NOMO-1 (cell line): ENCODE measurements at regions not wholly inside any gene's neighbourhood (a gene's known extent, or its start where the extent isn't known, plus 50 kb on each side); places are given as distances from the start of the nearest gene placed in this dataset.

ENCODE experiments used
- DNase-seq, 2 experiments: peaks; one replicate each; lab custom pipeline; 2025; ENCODE audit not compliant: unreplicated experiment in 2 of 2; lab: John Stamatoyannopoulos, UW

DNA sequence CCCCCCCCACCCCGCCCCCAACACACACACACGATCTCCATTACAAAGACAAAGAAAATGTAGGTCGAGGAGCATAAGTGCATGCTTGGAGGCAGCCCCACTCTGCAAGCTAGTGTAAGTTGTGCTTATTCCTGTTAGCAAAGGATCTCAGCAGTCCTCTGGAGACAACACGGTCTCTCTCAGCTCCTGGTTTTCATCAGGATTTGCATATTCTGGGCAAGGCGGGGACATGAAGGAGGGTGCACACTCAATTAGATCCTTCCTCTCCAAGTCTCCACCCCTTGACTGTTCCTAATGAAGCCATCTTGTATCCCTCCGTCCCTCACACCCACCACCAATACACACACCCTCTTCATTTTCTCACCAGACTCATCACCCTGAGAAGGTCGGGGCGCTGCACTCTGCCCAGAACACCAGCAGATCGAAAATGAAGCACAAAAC is 63.8 kb downstream of the MRPL46 start:
- no peak for DNase-seq

DNA sequence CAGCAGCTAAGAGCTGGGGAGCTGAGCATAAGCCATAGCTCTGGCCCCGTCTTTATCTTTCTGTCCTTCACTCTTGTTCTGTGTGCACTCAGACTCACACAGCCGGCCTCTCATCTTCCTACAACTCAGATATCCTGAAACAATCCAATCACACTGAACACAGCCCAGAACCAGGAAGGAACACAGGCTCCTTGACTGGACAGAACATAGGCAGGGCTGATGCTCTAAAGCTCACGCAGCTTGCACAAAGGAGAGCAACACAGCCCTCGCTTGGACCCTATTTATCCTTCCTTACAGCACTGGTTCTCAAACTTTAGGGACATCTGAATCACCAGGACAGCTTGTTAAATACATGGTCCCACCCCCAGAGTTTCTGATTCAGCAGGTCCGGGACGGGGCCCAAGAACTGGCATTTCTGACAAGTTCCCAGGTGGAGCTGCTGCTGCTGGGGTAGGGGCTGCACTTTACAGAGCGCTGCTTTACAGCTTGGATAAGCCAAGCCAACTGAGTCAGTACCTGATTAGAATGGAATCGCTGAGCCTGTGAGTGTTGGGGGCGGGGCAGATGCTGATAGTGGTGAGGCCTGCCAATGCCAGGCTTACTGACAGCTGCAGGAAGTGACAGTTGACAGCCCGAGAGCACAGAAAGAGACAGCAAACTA is 65.1 kb downstream of the MRPL46 start:
- peak; percentile 36 to 41 for DNase-seq

DNA sequence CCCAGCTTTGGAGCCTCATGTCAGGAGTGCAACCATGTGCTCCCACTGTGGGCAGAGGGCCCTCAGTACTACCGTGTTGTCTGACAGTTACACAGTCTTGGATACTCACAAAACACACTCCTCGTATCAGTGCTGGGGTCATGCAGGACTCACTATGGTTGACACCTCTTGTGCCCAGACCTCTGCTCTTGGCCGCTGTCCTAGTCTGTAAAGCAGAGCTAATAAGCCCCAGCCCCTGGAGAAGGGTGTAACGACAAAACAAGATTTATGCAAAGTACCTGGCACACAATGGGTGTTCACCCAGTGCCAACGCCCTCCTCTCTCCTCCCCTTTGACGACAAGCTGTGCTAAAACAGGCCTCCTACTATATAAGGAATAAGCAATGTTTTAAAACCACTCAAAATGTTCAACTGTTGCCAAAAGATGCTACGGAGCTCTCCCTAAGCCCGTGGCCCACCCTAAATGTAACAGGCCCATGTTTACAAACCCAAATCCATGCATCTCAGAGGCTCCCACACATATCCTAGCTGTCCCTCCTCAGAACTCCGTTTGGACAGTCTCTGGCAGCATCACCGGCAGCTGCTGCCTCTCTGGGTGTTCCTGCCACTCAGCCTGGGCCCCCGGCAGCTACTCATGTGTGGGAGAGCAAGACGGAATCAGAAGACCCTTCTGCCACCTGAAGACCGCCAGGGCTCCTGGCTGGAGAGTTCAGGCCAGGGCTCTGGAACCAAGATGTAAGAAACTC is 65.8 kb downstream of the MRPL46 start:
- DNase-seq: no peak

DNA sequence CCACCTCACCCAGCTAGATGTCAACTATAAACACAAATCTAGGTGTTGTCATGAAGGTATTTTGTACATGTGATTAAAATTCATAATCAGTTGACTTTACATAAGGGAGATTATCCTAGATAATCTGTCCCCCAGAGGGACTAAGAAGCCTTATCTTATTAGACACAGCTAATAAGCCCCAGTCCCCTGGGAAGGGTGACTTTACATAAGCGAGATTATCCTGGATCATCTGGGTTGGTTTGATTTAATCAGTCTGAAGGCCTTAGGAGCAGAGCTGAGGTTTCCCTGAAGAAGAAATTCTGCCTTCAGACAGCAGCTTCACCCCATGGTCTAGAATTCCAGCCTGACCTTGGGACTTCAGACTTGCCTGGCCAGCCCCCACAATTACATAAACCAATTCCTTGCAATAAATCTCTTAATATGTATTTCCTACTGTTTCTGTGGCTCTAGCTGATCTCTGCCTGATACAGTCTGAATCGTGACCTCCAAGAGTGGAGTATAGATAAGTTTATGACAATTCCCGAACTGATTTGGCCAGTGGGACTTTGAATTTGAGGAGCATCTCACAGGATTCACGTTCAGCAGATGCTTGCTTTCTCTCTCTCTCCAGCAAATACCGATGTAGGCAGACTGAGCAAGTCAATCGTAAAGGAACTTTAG is 66.5 kb downstream of the MRPL46 start:
- no peak for DNase-seq

DNA sequence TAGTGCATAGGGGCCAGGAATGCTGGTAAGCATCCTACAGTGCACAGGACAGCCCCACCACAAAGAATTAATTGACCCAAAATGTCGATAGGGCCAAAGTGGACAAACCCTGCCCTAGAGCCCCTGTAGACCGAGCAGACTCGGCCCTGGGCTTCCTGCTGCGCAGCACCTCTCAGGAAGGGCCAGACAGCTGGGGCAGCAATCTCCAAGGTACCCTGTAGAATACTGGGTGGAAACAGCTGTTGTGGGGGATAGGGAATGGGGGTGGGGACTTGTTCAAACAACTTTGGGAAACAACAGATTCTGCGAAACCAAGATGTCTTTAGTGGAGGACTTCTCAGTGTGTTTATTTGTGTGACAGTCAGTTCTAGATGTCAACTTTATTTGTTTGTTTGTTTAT is 67.1 kb downstream of the MRPL46 start:
- DNase-seq: no peak

DNA sequence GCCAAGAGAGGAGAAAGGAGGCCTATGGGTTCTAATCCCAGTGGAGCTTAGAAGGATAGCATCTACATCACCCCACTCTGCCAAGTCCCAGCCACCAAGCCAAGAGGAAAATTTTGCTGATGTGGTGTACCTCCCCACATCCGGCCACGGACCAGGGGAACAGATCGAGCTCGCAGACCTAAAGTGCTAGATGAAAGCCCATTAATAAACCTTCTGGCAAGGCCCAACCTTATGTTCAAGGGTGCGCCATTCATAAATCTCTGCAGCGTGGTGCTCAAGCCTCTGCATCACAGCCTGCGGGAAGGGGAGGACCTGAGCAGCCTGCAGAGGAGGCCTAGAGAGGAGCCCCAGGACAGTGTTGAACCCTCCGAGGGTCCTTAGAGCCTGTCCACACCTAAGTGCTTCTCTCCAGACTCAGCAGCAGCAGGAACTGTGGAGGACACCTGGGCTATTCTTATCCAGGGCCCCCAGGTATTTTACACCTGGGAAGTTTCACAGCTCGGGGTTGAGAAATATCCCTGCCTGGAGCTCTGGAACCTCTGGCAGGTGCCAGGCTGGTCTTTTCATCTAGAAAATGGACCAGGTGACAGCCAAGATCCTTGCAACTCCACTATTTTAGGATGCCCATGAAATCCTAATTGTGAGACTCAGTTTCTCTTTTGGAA is 68.0 kb downstream of the MRPL46 start:
- DNase-seq: no peak

DNA sequence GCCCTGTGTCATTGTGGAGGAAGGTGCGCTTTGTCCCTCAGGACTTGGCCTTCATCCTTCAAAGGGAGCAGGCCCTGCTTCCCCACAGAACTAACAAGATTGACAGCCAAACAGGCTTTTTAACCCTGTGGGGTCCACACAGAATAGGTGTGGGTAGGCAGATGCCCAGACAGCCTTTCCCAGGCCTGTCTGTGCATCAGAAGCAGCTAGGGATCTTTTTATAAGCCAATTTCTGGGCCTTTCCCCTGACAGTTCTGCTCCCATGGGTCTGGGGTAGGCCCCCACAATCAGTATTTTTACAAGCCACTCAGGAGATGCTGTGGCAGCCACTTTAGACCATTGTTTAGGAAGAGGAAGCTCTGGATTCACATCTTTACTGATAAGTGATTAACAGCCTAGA is 69.2 kb downstream of the MRPL46 start:
- no peak for DNase-seq

DNA sequence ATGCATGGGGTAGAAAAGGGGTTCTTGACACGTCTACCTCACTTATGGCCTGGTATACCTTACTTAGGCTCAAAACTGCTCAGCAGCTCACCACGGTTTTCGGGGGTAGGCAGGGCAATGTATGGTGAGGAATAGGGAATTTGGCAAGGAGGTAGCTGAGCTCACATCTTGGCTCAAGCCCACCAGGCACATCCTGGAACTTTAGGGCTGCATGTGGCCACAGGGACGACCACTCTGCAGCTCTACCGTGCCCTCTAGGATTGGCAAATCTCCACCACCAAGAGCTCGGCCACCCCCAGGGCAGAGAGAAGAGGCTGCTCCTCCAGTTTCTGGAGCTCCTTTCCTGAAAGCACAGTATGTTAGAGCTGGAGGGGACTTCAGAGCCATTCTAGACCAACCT is 69.7 kb downstream of the MRPL46 start:
- DNase-seq: no peak

DNA sequence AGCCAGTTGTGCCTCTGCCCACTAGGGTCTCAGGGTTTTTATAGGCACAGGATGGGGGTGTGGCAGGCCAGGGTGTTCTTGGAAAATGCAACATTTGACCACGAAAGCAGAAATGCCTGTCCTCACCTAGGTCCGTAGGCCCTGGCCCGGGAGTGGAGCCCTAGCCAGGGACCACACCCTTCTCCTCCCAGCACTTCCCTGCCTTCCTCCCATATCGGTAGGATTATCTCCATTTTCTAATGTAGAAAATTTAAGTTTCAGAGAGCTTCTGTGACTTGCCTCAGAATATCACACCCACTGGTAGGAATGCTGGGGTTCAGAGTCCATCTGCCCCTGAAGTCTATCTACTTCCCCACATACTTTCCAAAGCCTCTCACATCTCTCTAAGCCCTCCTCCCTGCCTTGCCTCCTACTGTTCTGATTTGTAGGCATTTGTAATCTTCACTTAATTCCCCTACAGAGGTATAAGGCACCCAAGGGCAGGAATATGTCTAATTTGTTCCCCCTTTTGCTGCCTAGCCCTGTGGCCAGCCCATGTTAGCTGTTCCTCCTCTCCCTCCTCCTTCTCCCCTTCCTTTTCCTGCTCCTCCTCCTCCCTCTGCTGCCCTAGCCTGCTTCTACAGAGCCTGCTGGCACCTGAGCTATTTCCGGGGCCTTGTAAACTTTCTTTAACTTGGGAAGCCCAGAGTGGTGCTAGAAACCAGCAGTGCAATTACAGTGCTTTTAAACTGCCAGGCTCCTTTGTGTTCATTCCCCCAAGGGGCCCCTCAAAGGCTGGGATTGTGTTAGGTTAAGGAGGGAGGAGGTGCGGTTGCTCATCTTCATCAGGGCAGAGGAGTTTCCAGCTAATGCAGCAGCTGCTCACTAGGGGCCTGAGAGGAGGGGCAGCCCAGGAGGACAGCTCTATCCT is 71.1 kb downstream of the MRPL46 start:
- DNase-seq: no peak

DNA sequence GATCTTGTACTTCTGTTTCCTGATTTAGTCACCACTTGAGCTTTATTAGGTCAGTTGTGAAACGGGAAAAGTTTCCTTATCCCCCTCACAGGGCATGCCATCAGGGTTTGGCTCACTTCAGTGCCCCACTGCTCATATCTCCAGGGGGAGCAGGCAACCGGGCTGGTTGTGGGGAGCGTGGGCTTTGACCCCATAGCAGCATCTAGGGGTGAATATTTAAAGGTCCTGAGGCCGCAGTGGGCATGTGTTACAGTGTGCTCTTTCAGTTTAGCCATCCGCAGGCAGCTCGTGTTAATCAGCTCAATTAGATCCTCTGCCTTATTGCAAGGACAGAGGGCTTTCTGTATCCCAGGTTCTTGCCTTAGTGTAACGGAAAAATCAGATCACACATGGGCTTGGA is 71.9 kb downstream of the MRPL46 start:
- DNase-seq: no peak

DNA sequence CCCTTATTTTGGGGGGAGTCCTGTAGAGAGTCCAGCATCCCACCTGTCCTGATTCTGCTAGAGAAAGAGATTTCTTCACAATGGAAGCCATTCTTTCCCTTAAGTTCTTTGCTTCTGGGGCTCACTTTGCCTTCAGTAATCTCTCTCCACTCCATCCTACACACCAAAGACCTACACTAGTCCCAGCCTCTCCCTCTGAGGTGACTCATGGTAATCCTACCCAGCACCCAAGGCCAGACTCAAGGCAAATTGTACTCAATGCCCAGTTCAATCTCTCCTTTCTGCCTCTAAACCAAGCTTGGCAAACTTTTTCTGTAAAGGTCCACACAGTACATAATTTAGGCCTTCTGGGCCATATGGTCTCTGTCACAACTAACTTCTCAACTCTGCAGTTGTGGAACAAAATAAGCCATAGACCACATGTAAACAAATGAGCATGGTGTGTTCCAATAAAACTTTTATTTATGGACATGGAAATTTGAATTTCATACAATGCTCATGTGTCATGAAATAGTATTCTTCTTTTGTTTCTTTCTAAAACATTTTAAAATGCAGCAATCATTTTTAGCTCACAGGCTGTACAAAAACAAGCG is 72.5 kb downstream of the MRPL46 start:
- no peak for DNase-seq

DNA sequence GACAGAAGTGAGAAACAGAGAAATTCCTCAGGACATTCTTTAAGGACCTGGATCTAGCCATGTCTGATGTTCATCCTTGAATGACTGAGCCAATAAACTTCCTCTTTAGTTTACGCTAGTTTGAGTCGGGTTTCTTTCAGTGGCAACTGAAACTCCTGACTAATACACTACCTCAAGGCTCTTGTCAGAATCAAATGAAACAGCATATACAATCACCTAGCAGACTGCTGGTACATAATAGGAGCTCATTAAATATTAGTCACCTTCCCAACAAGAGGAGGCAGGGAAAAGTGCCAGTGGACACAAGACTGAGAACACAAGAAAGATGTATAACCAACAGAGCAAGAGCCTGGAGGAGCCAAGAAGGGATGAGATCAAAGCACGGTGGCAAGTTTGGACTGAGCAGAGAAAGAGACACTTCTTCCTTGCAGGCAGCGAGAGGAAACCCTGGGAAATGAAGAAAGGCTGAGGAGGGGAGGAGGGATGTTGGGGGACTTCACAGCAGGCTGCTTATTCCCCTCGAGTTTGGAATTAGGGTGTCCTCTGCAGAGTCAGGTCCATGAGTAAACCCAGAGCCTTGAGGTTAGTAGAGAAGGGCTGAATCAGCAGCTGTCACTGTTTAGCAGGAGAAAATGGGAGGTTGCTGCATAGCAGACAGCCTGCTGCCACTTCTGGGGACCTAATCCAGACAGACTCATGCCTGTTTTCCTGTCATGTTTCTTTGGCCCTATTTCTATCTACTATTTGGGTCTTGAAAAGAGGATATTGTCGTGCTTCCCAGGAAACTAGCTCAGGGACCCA is 73.3 kb downstream of the MRPL46 start:
- DNase-seq: peak in 1 of 2 experiments; percentile 1

DNA sequence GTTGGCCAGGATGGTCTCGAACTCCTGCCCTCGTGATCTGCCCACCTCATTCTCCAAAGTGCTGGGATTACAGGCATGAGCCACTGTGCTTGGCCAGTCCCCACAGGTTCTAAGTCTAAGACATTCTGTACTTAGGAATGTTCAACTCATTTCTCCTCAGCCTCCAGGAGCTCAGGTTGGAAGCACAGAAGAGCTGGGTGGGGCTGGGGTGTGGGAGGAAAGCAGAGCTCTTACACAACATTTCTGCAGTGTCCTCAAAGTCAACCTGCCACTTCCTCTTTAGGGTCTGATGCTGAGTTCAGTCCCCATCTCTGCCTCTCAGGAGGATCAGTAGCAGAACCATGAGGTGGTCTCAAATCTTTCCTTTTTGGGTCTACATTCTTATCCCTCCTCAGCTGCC is 75.5 kb downstream of the MRPL46 start:
- peak; percentile 61 to 76 for DNase-seq

DNA sequence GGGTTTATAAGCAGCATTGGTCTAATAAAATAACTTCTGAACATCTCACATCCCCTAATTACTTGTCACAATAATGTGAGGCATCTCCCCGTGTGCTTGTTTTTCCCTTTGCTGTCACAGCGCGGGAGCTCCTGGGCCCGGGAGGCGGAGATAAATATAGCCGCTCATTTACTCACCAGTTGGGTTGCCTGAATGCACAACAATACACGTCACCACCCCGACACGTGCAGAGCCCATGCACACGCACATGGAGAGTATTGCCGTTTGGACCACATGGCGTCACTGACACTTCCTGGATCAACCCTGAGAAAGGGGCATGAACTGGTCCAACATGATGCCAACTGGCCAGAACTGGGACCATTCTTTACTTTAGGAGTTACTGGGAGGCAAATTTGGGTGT is 76.2 kb downstream of the MRPL46 start:
- no peak for DNase-seq

DNA sequence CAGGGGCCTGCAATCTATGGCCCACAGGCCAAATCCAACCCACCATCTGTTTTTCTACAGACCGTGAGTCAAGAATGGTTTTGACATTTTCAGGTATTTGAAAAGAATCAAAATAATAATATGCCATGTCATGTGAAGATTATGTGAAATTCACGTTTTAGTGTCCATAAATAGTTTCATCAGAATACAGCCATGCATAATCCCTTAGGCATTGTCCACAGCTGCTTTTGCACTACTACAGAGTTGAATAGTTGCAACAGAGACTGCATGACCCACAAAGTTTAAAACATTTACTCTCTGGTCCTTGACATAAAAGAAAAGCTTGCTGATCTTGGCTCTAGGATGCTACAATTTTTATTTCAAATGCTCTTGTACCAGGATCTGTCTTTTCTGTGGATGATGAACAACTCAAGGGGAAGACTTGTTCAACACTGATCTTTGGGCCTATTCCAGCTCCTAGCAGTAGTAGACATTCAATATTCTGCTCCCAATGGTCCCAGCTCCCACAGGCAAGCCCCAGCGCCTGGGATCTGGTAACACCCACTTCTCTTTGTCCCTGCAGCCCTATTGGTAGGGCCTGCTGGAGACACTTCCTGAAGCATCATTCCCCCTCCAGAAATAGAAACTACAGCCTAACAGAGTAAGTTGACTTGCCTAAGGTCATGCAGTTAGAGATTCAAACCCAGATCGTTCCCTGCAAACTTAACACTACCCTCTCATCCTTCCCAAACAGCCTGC is 76.9 kb downstream of the MRPL46 start:
- DNase-seq: no peak

DNA sequence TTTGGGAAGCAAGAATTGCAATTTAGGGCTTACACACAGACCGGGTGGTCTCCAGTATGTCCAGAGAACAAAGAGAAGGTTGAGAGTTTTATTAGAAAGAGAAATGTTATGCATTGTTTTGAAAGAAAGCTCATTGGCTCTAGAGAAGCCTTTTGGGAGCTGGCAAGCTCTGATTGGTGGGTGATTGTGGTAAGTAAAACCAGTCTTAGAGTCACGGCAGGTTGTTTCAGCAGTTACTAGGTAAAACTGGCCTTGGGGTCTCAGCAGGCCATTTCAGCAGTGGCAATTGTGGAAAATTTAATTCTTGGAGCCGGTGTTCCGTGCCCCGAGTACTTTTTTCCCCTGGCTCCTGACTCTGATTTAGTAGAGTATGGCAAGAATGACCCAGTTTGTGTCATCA is 78.1 kb downstream of the MRPL46 start:
- no peak for DNase-seq

DNA sequence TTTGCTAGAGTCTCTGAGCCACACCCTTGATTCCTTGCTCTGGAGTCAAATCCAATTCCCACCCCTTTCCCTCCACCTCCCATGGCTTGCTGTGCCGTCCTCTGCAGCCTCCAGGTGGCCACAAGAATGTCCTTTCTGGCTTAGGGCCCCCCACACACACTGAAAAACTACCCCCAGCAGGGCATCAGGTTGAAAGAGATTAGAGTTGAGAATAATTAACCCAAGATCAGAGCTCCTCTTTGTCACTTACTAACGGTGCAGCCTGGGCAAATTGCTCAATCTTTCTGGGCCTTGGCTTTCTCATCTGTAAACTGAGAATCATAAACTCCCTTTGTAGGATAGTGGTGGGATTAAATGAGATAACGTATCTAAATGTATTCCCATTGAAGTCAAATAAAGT is 78.5 kb downstream of the MRPL46 start:
- no peak for DNase-seq

DNA sequence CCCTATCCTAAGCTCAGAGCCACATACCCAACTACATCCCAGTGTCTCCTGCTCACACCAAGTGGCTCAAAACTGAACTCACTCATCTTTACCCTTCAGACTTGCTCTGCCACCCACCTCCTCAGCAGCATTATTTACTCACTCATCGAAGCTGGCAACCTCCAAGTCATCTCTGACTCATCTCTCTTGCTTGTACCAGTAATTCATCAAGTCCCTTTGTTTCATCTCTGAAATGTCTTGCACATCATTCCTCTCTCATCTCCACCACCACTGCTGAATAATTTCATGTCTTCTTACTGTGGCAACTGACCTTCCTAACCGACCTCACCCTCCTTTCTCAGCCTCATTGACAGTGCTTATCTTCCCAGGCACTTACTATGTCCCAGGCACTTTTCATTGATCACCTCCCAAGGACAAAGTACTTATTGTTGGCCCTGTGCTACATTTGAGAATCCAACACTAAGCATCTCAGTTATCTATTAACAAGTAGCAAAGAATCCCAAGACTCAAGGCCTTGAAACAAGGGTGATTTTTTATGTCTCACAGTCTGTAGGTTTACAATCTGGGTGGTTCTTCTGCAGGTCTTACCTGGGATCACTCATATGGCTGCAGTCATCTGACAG is 82.0 kb downstream of the MRPL46 start:
- DNase-seq: no peak
